Hepatic stellate cell (primary cell): ENCODE measurements at regions not wholly inside any gene's neighbourhood (a gene's known extent, or its start where the extent isn't known, plus 50 kb on each side); places are given as distances from the start of the nearest gene placed in this dataset.

Experiments used
- DNase-seq: peaks from one replicate; pipeline ENCODE4 v3.0.0; 2011; ENCODE audit warnings: low spot score

DNA sequence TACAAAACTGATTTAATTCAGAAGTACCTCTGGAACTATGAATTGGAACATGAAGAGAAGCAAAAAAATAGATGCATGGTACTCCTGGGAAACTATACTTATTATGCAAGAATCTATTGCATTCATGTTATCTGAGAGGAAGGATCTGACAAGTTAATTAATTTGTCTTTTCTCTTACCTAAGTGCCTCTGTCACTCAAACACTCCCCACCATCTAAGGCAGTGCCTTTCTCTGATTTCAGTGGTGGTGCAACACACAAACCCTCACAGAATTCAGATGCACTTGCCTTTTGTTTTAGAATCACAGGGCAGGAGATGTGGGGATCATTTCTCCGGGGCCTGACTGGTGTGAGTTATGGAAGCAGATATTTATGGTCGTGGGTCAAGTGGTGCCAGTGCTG is 52.5 kb upstream of the C9orf72 start:
- DNase-seq, result no peak

DNA sequence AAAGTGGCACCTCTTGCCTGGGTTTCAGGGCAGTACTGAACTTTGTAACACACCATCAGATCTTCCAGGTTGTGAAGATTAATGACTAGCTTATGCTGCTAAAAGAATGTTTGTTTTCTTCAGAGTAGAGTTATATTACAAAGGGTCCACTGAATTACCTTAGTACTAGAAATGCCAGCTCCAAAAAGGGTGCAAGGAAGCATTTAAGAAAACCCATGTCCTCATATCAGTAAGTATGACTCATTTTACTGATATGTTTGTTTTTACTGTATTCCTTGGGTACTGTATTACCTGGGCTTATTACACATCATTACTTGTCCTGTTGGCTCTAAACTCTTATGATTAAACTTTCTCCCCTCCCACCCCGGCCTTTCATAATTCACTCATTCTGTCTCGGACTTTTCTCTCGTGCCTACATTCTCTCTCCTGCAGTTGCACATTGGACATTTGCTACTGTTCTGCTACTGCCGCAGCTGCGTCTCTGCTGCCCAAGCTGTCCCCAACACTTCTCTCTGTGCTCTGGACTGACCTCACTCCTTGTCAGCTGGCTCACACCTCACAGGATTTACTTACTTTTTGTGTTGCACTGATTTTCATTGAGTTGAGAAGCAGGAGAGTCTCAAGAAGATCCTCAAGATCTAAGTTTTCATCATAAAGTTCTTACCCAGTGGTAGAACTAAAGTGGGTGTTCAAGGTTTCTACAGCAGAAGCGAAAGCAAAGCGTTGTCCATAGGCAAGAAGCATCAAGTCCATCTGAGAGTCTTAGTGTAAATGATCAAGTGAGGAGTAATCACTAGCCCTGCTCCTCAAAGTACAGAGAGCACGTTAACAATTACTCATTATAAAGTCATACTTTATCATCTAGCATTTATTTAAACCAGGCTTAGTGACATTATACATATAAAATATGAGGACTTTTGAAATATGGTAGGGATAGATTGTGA is 53.2 kb upstream of the C9orf72 start:
- DNase-seq, result no peak

DNA sequence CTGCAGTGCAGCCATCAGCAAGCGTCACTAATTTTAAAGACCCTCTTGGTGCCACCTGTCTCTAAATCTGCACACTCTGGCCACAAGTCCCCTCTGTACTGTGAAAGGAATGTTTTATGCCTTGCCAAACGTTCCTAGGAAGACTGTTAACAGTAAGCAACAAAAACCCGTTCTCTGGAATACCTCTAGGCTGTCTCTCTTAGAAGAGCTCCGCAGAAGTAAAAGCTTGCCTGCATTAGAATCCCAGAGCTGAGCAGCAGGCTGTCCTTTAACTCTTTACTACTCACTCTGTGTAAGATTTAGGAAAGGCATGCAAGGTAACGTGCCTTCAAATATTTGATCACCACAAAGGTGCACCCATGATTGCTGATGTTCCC is 53.9 kb upstream of the C9orf72 start:
- no peak for DNase-seq

DNA sequence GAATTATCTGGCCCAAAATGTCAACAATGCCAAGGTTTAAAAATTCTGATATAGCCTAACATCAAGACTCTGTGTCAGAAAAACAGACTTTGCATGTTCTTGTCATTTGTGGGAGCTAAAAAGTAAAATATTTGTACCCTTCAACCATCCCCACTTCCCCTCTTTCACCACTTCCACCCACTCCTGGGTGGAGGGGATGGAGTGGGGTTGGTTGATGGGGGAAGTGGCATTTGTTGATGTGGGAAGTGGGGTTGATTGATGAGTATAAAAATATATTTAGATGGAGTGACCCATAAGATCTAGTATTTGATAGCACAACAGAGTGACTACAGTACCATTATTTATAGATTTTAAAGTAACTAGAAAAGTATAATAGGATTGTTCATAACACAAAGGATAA is 55.0 kb upstream of the C9orf72 start:
- DNase-seq, result no peak

GRCh38 chr9:27629425-27629824 is 56.1 kb upstream of the C9orf72 start:
- no peak for DNase-seq

DNA sequence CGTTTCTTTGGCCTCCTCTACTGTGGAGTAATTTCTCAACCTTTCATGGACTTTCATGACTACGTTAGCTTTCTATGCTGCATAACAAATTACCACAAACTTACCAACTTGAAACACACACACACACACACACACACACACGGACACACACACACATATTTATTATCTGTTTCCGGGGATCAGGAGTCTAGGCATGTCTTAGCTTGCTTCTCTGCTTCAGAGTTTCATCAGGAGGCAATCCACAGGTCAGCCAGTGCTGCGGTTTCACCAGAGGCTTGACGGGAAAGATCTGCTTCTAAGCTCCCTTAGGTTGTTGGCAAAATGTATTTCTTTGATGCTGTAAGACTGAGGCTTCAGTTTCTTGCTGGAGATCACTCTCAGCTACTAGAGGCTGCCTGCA is 59.0 kb upstream of the C9orf72 start:
- DNase-seq, result no peak

DNA sequence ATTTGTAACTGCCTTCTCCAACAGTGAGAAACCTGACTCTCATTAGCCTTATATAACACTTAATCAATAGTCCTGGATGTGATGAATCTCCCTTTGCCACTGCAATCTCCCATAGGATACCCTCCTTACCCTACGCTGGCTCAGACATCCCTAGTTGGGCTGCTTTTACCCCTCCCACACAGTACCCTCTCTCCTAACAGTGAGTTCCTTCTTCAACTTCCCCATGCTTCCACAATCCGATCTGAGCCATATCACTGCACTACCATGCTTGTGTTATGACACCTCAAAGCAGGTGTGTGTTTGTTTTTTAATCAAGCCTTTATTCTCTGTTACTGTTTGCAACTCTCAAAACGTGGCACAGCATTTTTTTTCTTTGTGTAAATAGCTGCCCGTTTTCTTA is 60.5 kb upstream of the C9orf72 start:
- DNase-seq, result no peak

GRCh38 chr9:27634879-27635278 is 61.6 kb upstream of the C9orf72 start:
- DNase-seq, result no peak

- no peak for DNase-seq
These were observed 65.4 kb upstream of the C9orf72 start for GRCh38 chr9:27638716-27639115.

GRCh38 chr9:27645161-27645840 is 72.0 kb upstream of the C9orf72 start:
- DNase-seq, result no peak

DNA sequence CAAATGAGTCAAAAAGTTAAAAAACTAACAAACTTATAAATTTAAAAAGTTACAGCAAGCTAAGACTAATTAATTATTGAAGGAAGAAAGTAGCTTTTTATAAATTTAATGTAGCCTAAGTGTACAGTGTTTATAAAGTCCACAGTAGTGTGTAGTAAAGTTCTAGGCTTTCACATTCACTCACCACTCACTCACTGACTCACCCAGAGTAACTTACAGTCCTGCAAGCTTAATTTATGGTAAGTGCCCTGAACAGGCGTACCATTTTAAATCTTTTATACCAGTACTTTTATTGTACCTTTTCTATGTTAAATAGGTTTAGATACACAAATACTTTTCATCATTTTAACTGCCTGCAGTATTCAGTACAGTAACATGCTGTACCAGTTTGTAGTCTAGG is 80.0 kb upstream of the C9orf72 start:
- no peak for DNase-seq

DNA sequence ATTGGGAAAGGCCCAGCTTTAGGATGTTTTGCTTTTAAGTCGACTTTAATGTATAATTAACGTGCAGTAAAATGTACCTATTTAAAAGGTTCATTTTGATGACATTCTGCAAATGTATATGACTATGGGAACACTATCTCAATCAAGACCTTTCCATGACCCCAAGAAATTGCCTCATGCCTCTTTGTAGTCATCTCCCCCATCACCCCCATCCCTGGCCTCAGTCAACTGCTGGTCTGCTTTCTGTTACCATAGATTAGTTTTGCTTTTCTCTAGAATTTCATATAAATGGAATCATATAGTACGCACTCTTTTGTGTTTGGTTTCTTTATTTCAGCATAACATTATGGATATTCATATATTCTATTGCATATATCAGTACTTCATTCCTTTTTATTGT is 80.7 kb upstream of the C9orf72 start:
- no peak for DNase-seq

DNA sequence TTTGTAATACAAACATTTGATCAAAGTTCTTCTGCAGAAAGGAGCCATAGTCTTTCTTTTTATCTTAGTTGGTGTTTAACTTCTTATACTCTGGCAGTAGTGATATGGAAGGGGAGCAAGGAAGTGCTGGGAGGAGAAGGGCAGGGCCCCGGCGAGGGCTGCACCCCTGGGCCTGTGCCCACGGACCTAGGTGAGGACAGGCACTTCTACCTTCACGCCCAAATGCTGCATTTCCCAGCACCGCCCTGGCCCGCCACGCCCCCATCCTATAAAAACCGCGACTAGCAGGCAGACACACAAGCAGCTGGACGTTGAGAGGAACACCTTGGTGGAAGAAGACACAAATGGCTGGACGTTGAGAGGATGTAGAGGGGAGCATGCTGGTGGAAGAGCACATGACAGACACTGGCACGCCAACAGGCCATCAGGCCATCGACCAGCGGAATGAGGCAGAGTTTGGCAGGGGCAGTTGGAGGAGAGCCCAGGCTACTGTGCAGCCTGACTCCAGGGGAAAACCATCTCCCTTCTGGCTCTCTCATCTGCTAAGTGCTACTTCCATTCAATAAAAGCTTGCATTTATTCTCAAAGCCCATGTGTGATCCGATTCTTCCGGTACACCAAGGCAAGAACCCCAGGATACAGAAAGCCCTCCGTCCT is 81.5 kb upstream of the C9orf72 start:
- DNase-seq, result no peak

DNA sequence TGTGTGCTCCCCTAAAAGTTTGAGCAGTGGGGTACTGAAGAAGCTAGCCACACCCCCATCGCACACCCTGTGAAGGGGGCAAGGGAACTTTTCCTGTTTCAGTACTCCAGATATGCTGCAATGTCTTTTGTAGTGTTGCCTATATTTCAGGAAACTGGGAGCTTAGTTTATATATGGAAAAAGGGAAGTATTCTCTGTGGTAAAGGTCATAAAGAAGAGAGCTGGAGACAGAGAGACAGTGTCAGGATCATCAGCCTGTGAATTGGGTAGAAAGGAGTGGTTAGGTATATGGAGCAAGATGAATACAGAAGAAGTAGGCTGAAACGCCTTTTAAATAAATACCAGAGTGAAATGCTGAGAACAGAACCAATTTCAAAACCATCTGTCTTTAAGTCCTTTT is 82.2 kb upstream of the C9orf72 start:
- DNase-seq, result no peak

DNA sequence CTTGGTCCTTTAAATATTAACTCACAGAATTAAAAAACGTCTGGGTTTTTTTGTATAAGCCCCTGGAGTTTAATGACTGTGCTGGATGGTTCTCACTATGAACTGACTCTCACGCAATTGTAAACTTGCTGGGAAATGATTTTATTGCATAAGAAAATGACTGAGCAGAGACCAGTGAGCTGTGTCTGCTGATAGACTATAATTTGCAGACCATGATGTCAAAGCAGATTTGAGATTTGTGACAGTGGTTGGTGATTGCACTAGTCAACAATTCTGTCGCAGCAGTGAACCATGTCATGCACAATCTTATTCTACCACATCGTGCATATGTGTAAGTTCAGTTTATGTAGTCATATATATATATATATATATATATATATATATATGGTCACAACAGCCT is 85.7 kb upstream of the C9orf72 start:
- DNase-seq, result no peak

GRCh38 chr9:27659571-27659970 is 86.3 kb upstream of the C9orf72 start:
- no peak for DNase-seq

- DNase-seq, result no peak
These were observed 86.9 kb upstream of the C9orf72 start for GRCh38 chr9:27660148-27660547.

DNA sequence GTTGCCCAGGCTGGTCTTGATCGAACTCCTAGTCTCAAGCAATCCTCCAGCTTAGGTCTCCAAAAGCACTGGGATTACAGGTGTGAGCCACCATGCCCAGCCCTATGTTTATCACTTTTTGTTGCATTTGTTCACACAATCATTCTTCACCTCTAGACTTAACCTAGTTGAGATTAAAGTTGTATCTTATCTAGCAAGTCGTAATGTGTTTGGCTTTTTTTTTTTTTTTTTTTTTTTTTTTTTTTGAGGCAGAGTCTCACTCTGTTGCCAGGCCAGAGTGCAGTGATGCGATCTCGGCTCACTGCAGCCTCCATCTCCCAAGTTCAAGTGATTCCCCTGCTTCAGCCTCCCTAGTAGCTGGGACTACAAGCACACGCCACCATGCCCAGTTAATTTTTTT is 90.2 kb upstream of the C9orf72 start:
- DNase-seq, result no peak

DNA sequence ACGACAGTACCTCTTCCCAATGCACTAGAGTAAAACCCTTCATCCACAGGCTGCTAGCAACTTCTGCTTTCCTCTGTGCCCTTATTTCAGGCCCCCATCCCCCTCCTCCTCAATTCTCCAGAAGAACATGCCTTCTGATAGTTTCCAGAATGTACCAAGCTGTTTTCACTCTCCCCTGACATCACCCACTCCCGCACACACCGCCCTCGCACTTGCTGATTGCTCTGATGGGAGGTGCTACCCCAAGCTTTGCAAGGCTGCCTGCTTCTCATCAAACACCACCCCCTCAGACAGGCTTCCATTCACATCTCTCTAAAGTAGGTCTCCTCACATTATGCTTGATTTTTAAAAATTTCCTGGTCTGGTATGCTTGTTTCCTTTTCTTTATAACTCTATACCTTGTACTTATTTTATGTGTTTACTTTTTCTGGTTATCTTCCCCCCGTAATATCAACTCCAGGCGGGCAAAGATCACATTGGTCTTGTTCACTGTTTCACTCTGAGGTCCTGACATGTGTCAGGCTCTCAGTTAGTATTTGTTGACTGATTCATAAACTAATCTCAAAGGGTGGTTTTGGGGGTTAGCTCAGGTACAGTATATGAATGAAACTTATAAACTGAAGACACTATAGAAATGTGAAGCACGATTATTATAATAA is 91.0 kb upstream of the C9orf72 start:
- DNase-seq, result no peak

GRCh38 chr9:27665136-27665535 is 91.9 kb upstream of the C9orf72 start:
- no peak for DNase-seq

DNA sequence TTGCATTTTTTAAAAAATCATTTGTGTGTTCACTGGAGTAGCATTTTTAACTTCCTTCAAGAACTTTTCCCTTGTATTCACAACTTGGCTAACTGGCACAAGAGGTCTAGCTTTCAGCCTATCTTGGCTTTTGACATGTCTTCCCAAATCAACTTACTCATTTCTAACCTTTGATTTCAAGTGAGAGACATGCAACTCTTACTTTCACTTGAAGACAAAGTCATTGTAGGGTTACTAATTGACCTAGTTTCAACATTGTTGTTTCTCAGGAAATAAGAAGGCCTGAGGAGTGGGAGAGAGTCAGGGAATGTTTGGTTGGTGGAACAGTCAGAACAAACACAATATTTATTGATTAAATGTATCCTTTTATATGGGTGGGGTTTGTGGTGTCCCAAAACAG is 95.0 kb upstream of the C9orf72 start:
- no peak for DNase-seq

DNA sequence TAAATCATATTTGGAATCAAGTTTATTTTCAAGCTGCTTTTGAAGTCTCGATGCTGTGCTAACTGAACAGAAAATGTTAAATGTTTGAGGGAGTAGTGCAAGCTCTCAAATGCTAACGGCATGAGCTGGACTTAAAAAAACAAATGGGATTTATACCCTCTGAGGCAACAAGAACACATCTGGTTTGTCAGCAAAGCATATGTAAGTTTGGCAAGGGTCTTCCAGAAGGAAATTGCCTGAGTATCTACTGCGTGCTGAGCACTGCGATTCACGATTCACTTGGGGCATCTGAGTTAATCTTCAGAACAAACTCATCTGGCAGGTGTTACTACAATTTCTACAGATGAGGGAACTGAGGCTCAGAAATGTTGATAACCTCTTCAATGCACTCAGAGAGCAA is 98.4 kb upstream of the C9orf72 start:
- no peak for DNase-seq

GRCh38 chr9:27672718-27673117 is 99.4 kb upstream of the C9orf72 start:
- no peak for DNase-seq
